B cell (primary cell): ENCODE measurements at regions not wholly inside any gene's neighbourhood (a gene's known extent, or its start where the extent isn't known, plus 50 kb on each side); places are given as distances from the start of the nearest gene placed in this dataset.

Experiments
- EZH2 ChIP-seq: IDR thresholded peaks from 2 replicates; pipeline ENCODE4 v1.6.1; 2012; ENCODE audit warnings: borderline replicate concordance, low read depth, mild to moderate bottlenecking, moderate library complexity, low read length; ENCODE audit not compliant: insufficient read depth, poor library complexity, severe bottlenecking
- TF ChIP-seq, protein P1 (sequence below): fragments of 200-600 bp; IDR thresholded peaks from one replicate; pipeline ENCODE4 v1.8.0; 2022; ENCODE audit warnings: antibody characterized with exemption, mild to moderate bottlenecking

DNA sequence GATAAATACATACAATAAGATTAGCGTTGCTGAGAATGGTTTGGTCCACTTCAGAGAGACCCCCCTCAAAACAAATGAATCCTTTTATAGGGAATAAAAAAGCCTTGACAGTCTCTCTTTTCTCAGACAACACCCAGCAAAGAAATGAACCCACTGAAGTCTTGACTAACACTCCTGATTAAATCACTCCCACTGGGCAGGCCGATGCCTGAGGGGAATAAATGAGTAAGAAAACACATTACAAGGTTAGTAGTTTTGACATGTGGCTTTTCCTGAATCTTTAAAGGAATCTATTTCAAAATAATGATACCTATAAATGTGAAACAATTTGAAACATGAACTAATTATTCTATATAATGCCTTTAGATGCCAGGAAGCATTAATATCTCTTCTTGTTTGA lies 146.9 kb upstream of the POGK start:
- no peak for TF ChIP-seq EZH2
- TF ChIP-seq, protein P1, sequence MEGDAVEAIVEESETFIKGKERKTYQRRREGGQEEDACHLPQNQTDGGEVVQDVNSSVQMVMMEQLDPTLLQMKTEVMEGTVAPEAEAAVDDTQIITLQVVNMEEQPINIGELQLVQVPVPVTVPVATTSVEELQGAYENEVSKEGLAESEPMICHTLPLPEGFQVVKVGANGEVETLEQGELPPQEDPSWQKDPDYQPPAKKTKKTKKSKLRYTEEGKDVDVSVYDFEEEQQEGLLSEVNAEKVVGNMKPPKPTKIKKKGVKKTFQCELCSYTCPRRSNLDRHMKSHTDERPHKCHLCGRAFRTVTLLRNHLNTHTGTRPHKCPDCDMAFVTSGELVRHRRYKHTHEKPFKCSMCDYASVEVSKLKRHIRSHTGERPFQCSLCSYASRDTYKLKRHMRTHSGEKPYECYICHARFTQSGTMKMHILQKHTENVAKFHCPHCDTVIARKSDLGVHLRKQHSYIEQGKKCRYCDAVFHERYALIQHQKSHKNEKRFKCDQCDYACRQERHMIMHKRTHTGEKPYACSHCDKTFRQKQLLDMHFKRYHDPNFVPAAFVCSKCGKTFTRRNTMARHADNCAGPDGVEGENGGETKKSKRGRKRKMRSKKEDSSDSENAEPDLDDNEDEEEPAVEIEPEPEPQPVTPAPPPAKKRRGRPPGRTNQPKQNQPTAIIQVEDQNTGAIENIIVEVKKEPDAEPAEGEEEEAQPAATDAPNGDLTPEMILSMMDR = no peak
